Activated CD8-positive, alpha-beta T cell treated with anti-CD3 and anti-CD28 coated beads for 36 hours (primary cell): ENCODE measurements at regions not wholly inside any gene's neighbourhood (a gene's known extent, or its start where the extent isn't known, plus 50 kb on each side); places are given as distances from the start of the nearest gene placed in this dataset.
"Not testable (repeated sequence)": the region's sequence is repeated elsewhere in the genome, so short reads cannot be mapped to it uniquely, and the experiment has no call there.

Source experiments
- ATAC-seq: fragments of 200-7000 bp; cut with Tn5 transposase; one replicate; pipeline ENCODE4 v1.10.0; 2021; ENCODE audit warnings: mild to moderate bottlenecking, moderate library complexity
- CTCF ChIA-PET: fragments of 350-600 bp; sonication (Branson Sonifier 250); formaldehyde crosslinking; loops from one replicate; lab custom pipeline; 2021; ENCODE audit warnings: antibody characterized with exemption; lab: Charles Lee
- POLR2A ChIA-PET: fragments of 350-600 bp; sonication (Branson Sonifier 250); formaldehyde crosslinking; loops from one replicate; lab custom pipeline; 2021; ENCODE audit warnings: antibody characterized with exemption; lab: Charles Lee
- DNase-seq: peaks from one replicate; pipeline ENCODE4 v3.0.0-alpha.2; 2020
- H3K27ac Mint-ChIP-seq: one replicate; pipeline ENCODE4 v1.8.0; 2021; ENCODE audit warnings: mild to moderate bottlenecking, mixed read lengths
- H3K27me3 Mint-ChIP-seq: one replicate; pipeline ENCODE4 v1.8.0; 2021; ENCODE audit warnings: mixed read lengths
- H3K36me3 Mint-ChIP-seq: one replicate; pipeline ENCODE4 v1.8.0; 2021; ENCODE audit warnings: low read depth, mixed read lengths
- H3K4me1 Mint-ChIP-seq: one replicate; pipeline ENCODE4 v1.8.0; 2021; ENCODE audit warnings: low read depth, mixed read lengths
- H3K4me3 Mint-ChIP-seq: one replicate; pipeline ENCODE4 v1.8.0; 2021; ENCODE audit warnings: mild to moderate bottlenecking, moderate library complexity, mixed read lengths
- H3K9me3 Mint-ChIP-seq: one replicate; pipeline ENCODE4 v1.8.0; 2021; ENCODE audit warnings: mixed read lengths
- intact Hi-C: fragments of 100-400 bp; cut with micrococcal nuclease; formaldehyde crosslinking; loops from one replicate; pipeline ENCODE4 v1.10.0; 2022

DNA sequence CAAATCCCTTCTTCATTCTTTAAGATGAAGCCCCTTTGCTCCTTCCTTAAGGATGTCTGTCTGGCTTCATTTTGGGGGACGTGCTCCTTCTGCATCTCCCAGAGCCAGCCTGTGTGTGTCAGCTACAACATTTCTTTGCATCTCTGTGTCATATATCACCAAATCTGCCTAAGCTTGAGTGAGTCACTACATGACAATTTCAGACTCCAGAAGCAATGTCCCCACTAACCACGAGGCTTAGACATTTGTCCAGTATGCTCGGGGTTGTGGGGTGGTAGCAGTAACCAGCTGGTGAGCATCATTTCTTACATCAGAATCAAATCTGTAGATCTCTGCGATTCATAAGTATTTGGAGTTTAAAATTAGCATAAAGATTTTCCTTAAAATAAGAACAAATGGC, 54.1 kb upstream of the USP14 start:
- POLR2A ChIA-PET, ATAC-seq, H3K4me1 Mint-ChIP-seq, DNase-seq, CTCF ChIA-PET, H3K4me3 Mint-ChIP-seq, H3K36me3 Mint-ChIP-seq, intact Hi-C loops, H3K27me3 Mint-ChIP-seq, H3K27ac Mint-ChIP-seq: not testable (repeated sequence)
- peaks cover 19% of the 10 kb centered on the region for H3K9me3 Mint-ChIP-seq

DNA sequence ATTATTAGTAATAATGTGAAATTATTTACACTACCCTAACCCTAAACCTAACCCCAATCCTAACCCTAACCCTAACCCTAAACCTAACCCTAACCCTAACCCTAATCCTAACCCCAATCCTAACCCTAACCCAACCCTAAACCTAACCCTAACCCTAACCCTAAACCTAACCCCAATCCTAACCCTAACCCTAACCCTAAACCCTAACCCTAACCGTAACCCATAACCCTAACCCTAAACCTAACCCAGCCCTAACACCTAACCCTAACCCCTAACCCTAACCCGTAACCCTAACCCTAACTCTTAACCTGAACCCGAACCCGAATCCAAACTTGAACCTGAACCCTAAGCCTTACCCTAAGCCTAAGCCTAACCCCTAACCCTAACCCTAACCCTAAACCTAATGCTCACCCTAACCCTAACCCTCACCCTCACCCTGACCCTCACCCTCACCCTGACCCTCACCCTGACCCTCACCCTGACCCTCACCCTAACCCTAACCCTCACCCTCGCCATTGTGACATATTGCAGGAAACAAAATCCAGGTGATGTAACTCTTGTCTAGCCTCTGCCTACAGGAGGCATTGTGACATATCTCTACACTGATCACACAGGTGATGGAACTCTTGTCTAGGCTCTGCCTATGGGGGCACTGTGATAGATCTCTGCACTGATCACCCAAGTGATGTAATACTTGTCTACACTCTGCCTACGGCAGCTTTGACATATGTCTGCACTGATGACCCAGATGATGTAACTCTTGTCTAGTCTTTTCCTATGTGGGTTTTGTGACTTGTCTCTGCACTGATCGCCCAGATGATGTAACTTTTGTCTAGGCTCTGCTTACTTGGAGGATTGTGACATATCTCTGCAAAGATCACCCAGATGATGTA, 53.0 kb upstream of the USP14 start:
- CTCF ChIA-PET, H3K4me3 Mint-ChIP-seq, H3K4me1 Mint-ChIP-seq, DNase-seq, intact Hi-C loops, H3K36me3 Mint-ChIP-seq, POLR2A ChIA-PET, H3K27me3 Mint-ChIP-seq: not testable (repeated sequence)
- peaks cover 26% of the 10 kb centered on the region for H3K9me3 Mint-ChIP-seq
- H3K27ac Mint-ChIP-seq = peak overlapping the region; percentile 7
- ATAC-seq = peak; percentile 69

DNA sequence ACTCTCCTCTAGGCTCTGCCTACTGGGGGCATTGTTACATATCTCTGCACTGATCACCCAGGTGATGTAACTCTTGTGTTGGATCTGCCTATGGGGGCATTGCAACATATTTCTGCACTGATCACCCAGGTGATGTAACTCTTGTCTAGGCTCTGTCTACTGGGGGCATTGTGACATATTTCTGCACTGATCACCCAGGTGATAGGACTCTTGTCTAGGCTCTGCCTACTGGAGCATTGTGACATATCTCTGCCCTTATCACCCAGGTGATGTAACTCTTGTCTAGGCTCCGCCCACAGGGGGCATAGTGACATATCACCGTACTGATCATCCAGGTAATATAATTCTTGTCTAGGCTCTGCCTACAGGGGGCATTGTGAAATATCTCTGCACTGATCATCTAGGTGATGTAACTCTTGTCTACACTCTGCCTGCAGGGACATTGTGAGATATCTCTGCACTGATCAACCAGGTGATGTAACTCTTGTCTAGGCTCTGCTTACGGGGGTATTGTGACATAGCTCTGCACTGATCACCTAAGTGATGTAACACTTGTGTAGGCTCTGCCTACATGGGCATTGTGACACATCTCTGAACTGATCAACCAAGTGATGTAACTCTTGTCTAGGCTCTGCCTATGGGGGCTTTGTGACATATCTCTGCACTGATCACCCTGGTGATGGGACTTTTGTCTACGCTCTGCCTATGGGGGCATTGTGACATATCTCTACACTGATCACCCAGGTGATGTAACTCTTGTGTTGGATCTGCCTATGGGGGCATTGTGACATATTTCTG, 52.1 kb upstream of the USP14 start:
- not testable (repeated sequence) for H3K4me3 Mint-ChIP-seq
- peak overlapping the region; percentile 40 for H3K27ac Mint-ChIP-seq

DNA sequence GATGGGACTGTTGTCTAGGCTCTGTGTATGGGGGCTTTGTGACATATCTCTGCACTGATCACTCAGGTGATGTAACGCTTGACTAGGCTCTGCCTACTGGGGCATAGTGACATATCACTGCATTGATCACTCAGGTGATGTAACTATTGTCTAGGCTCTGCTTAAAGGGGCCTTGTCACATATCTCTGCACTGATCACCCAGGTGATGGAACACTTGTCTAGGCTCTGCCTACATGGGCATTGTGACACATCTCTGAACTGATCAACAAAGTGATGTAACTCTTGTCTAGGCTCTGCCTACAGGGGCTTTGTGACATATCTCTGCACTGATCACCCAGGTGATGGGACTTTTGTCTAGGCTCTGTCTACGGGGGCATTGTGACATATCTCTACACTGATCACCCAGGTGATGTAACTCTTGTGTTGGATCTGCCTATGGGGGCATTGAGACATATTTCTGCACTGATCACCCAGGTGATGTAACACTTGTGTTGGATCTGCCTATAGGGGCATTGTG, 51.4 kb upstream of the USP14 start:
- peak; percentile 22 for DNase-seq
- ATAC-seq, CTCF ChIA-PET, H3K4me3 Mint-ChIP-seq, H3K27me3 Mint-ChIP-seq, intact Hi-C loops, POLR2A ChIA-PET, H3K36me3 Mint-ChIP-seq: not testable (repeated sequence)
- peaks cover 17% of the 10 kb centered on the region for H3K4me1 Mint-ChIP-seq
- peak overlapping the region; percentile 40 for H3K27ac Mint-ChIP-seq
- H3K9me3 Mint-ChIP-seq = peaks cover 29% of the 10 kb centered on the region

More for the DNA sequence above, 52.1 kb upstream of the USP14 start:
- H3K27me3 Mint-ChIP-seq, CTCF ChIA-PET, POLR2A ChIA-PET, intact Hi-C loops, H3K36me3 Mint-ChIP-seq: not testable (repeated sequence)
- Mint-ChIP-seq H3K9me3 (peaks cover 29% of the 10 kb centered on the region), H3K4me1 (peaks cover 14% of the 10 kb centered on the region)
- ATAC-seq = peak; percentile 10
- DNase-seq = peak; percentile 32

DNA sequence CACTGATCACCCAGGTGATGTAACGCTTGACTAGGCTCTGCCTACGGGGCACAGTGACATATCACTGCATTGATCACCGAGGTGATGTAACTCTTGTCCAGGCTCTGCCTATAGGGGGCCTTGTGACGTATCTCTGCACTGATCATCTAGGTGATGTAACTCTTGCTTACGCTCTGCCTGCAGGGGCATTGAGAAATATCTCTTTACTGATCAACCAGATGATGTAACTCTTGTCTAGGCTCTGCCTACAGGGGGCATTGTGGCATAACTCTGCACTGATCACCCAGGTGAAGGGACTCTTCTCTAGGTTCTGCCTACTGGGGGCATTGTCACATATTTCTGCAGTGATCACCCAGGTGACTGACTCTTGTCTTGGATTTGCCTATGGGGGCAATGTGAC, 50.9 kb upstream of the USP14 start:
- H3K27me3 Mint-ChIP-seq, ATAC-seq, intact Hi-C loops, H3K36me3 Mint-ChIP-seq, H3K27ac Mint-ChIP-seq, CTCF ChIA-PET, H3K4me3 Mint-ChIP-seq, POLR2A ChIA-PET: not testable (repeated sequence)
- DNase-seq = peak; percentile 56
- H3K4me1 Mint-ChIP-seq = peaks cover 17% of the 10 kb centered on the region
- peaks cover 29% of the 10 kb centered on the region for H3K9me3 Mint-ChIP-seq

DNA sequence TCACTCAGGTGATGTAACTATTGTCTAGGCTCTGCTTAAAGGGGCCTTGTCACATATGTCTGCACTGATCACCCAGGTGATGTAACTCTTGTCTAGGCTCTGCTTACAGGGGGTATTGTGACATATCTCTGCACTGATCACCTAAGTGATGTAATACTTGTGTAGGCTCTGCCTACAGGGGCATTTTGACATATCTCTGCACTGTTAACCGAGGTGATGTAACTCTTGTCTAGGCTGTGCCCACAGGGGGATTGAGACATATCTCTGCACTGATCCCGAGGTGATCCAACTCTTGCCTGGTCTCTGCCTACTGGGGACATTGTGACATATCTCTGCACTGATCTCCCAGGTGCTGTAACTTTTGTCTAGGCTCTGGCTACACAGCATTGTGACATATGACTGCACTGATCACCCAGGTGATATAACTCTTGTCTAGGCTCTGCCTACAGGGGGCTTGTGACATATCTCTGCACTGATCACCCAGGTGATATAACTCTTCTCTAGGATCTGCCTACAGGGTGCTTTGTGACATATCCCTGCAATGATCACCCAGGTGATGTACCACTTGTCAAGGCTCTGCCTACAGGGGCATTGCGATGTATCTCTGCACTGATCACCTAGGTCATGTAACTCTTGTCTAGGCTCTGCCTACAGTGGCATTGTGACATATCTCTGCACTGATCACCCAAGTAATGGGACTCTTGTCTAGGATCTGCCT, 50.3 kb upstream of the USP14 start:
- H3K27ac Mint-ChIP-seq, H3K27me3 Mint-ChIP-seq, H3K36me3 Mint-ChIP-seq, POLR2A ChIA-PET, CTCF ChIA-PET, intact Hi-C loops, DNase-seq, H3K4me3 Mint-ChIP-seq: not testable (repeated sequence)
- ATAC-seq = peak; percentile 5
- H3K4me1 Mint-ChIP-seq = peaks cover 17% of the 10 kb centered on the region
- H3K9me3 Mint-ChIP-seq = peaks cover 29% of the 10 kb centered on the region
